KBM-7 (cell line): ENCODE measurements at regions not wholly inside any gene's neighbourhood (a gene's known extent, or its start where the extent isn't known, plus 50 kb on each side); places are given as distances from the start of the nearest gene placed in this dataset.
A peak's percentile ranks its signal among the peaks of the same experiment; 100 is the strongest.

Experiments used
- DNase-seq: peaks from one replicate; pipeline ENCODE4 v3.0.0-alpha.2; 2015
- in situ Hi-C: fragments of 300-500 bp; cut with MboI; formaldehyde crosslinking; loops from 2 replicates; pipeline ENCODE4 v1.14.3; 2020; ENCODE audit warnings: low sequenced_read_pairs, low pct_unique_long_range_greater_than_20kb, mixed read lengths

DNA sequence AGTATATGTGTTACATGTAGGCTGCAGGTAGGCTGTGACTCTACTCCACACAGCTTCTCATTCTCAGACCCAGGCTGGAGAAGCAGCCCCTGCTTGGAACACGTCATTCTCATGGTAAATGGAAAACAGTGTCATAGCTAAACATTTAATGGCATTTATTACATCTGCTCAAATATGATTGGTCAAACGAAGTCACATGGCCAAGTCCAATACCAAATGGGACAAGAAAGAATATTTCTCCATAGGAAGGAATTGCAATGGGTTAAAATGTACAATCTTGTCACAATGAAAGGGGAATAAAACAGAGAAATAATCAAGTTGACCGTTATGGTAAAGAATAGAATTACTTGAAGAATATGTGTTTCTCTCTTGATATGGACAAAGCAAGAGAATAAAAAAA, 198.6 kb downstream of the ANAPC10 start:
- DNase-seq: no peak
- in situ Hi-C loops: no loop called here

DNA sequence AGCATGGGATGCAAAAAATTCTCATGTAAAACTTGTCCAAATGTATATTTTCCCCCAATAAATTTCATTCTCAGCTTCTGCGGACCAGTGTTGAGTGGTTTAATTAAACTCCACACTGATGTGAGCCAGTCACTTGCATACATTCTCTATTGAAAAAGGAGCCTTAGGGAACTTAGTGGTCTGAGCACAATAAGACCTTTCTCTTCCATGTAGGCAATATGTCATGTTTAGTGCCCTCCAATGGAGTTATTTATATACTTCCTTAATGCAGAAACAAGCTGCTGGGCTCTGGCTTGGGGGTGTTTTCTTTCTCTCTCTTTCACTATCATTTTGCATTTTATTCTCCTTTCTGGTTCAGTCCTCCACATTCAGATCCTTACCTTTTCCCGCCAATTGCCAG, 196.9 kb downstream of the ANAPC10 start:
- in situ Hi-C loops: no loop called here
- no peak for DNase-seq

DNA sequence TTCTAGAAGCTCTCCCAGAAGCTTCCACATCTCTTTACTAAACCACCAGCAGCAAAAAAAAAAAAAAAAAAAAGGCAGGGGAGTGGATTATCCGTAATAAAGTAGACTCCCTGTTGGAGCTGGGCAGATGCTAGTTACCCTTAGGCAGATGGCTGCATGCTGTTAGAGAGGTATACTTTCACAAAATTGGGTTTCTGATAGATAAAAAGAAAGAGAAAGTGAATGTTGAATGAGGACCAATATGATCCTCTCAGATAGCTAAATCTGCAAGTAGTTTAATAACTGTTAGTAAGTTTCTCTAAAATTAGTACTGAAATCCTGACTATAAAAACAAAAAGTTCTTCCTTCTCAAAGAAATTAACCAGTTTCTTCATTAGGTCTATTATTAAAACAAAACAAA, 195.4 kb downstream of the ANAPC10 start:
- in situ Hi-C loops: no loop called here
- no peak for DNase-seq

DNA sequence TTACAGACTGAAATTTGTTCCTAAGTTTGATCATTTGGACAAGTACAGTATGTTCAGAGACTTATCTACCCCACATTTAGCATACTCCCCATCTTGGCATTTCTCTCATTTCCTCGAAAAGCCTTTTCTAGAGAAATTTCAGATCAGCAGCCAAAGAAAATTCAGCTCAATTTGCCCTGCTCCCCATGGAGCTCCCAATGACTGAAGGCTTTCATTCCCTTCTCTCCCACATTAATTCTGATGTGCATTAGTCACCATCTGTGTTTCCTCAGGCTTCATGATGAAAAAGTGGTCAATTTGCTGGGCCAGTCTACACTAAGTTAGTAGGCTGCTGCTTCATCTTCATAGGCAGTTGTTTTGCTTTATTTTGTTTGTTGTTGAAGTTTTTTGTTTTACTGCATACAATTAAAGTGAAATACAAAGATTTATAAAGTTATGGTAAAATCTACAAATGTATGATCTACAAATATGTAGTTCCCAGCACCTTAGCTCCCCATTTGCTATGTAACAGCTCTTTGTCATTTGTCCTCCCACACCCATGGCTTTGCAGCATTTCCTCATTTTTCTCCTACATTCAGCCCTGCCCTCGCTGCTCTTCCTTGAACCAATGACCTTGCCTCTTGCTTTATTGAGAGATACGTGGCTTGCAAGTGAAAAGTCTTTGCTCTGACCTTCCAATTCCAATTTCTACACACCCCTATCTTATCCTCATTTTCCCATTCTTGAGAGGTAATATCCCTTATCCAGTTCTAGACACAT, 193.9 kb downstream of the ANAPC10 start:
- in situ Hi-C loops: no loop called here
- peak; percentile 11 for DNase-seq

DNA sequence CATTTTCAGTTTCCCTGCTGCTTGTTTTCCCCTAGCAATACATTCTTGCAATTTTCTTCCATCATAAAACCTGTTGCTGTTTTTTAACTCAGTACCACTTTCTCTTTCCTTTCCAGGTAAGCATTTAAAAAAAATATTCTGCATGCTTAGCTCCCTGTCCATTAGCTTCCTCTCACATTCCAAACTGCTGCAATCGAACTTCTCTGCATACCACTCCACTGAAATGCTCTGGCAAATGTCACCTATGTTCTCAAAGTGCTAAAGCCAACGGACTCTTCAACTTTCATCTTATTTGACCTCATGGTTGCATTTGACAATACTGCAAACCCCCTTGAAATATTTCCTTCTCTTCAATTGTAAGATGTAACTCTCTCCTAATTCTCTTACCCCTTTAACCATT, 192.7 kb downstream of the ANAPC10 start:
- no peak for DNase-seq
- in situ Hi-C loops: no loop called here

DNA sequence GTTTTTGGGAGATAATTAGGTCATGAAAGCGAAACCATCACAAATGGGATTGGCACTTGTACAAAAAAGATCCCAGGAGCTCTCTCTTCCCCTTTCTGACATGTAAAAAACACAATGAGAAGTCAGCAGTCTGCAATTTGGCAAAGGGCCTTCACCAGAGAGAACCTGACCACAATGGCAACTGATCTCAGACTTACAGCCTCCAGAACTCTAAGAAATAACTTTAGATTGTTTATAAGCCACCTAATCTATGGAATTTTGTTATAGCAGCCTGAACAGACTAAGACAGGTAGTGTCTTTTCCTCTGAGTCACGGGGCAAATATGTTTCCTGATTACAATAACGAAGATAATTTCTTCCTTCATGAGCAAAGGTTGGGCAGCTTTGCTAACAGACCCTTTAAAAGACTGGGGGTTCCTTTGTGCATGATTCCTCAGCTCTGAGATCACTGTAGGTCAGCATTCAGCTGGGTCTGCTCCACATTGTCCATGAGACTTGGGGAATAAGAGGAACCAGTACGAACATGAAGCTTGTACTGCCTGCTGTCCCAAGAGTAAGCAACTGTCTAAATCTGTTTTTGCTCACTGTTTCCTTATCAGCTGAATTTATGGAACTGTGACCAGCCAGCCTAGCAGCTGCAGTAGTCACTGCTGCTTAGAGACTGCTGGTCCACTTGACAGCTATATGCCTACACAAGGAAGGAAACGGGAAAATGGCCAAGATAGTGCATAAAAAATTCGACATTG, 191.6 kb downstream of the ANAPC10 start:
- in situ Hi-C loops: no loop called here

DNA sequence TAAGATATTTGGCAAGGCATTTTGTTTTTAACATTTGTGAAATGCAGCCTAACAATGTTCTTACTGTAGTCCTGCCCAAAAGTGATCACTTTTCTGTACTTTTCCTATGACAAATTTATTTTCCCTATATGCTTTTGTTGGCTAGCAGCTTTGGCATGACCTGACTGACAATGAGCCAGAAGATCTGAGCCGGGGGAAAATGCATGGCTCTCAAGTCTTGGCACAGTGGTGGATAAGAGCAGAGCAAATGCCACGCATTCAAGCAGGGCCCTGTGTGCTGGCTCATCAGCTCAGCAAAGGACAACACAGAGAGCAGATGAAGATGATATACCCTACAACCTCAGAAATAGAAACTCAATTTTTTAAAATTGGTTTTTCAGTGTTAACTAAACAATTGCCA, 187.3 kb downstream of the ANAPC10 start:
- in situ Hi-C loops: no loop called here
- no peak for DNase-seq

More for the DNA sequence above, 191.6 kb downstream of the ANAPC10 start:
- peak; percentile 48 for DNase-seq
